ENCODE measurements at regions not wholly inside any gene's neighbourhood (a gene's known extent, or its start where the extent isn't known, plus 50 kb on each side); places are given as distances from the start of the nearest gene placed in this dataset.

DNA sequence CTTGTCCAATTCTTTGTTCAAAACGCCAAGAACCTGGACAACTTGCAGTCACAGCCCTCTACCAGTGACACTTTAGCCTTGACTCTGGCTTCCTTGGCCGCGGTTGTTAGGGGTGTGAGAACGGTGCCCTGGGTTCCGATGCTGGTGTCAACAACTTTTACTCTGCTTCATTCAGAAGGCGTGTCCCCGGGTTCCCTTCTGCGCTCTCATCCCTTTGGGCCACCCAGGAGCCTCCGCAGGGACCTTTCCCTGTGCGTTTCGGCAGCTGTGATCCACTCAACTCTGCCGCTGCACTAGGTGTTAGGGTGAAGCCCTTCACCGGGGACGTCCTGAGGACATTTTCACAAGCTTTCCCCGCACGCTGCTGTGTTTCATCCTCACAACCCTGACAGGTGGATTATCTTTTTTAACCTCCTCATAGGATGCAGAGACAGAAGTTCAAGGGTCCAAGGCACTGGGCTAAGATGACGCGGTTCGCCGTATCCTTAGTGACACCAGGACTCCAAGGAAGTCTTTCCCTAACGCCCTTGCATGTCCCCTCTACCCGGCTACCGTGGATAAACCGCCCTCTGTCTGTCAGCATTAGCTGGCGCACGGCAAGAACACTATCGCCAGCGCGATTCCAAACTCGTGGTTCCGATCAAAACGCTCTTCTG, 133.5 kb upstream of the SHH start:
- Mint-ChIP-seq H3K4me3 (no peak overlapping the region), H3K27me3 (ENCODE audit: insufficient read depth, low read depth, poor library complexity) (peaks cover 3% of the 10 kb centered on the region), H3K36me3 (ENCODE audit: low read depth) (no peaks in the 10 kb centered on the region; the same call in 2 of the 3 replicates), H3K9me3 (peaks cover 3% of the 10 kb centered on the region; the same call in 2 of the 3 replicates), H3K4me1 (peaks cover 4% of the 10 kb centered on the region; the same call in 2 of the 3 replicates), H3K27ac (no peak overlapping the region)
- no peaks in the 10 kb centered on the region for H3K4me1 ChIP-seq (ENCODE audit: insufficient read depth)
- H2AFZ ChIP-seq = no peak overlapping the region
- H3F3A ChIP-seq (replicated peaks; ENCODE audit: low read depth) = no peaks in the 10 kb centered on the region
- no peak overlapping the region for H3K4me3 ChIP-seq
- TF ChIP-seq EZH2phosphoT487 (IDR thresholded peaks at IDR 0.05; ENCODE audit: unreplicated experiment) (no peak), CREB1 (CRISPR knock-in tag; IDR thresholded peaks at IDR 0.05; ENCODE audit: low read depth) (no peak), POLR2AphosphoS5 (IDR thresholded peaks at IDR 0.05; ENCODE audit: low read depth) (no peak), ZNF331 (CRISPR knock-in tag; IDR thresholded peaks at IDR 0.05; ENCODE audit: low read depth) (no peak)
- H3K27ac ChIP-seq (ENCODE audit: low read depth) = no peak overlapping the region
- ATAC-seq (no peak), DNase-seq (ENCODE audit: low spot score) (no peak)
- no peaks in the 10 kb centered on the region for H4K20me1 ChIP-seq (replicated peaks; ENCODE audit: insufficient read depth)
- H3K4me2 ChIP-seq = no peak overlapping the region
- H3K36me3 ChIP-seq (ENCODE audit: insufficient read depth) = no peaks in the 10 kb centered on the region
- no peaks in the 10 kb centered on the region for H3K27me3 ChIP-seq (ENCODE audit: insufficient read depth)
- H3K9me2 ChIP-seq (ENCODE audit: insufficient read depth) = no peaks in the 10 kb centered on the region
- H3K79me2 ChIP-seq (replicated peaks; ENCODE audit: insufficient read depth) = no peaks in the 10 kb centered on the region

DNA sequence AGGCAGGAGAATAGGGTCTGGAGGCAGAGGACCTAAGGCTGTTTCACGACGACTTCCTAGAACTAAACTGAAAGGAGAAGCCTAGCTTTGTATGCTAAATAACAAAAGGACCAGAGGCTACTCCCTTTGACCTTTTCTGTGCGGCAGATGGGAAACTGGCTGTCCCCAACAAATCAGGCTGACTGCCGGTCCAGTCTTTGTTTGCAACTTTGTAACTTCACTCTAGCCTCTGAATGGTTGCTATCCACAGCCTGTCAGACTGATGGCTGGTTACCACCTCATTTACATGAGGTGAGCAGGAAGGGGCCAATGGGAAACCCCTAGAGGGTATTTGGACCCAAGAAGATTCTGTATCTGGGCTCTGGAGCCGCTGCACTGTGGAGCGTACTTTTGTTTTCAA, 132.6 kb upstream of the SHH start:
- no peak for DNase-seq (ENCODE audit: low spot score)
- H3K27me3 Mint-ChIP-seq (ENCODE audit: insufficient read depth, low read depth, poor library complexity) = peaks cover 3% of the 10 kb centered on the region
- no peak for TF ChIP-seq EZH2phosphoT487 (IDR thresholded peaks at IDR 0.05; ENCODE audit: unreplicated experiment)
- TF ChIP-seq CREB1 (CRISPR knock-in tag; IDR thresholded peaks at IDR 0.05; ENCODE audit: low read depth) = no peak
- TF ChIP-seq REST (IDR thresholded peaks at IDR 0.05; ENCODE audit: unreplicated experiment) = no peak
- no peak for TF ChIP-seq EZH2 (IDR thresholded peaks at IDR 0.05; ENCODE audit: low read depth, unreplicated experiment)
- no peak for TF ChIP-seq NANOG (IDR thresholded peaks at IDR 0.05; ENCODE audit: borderline replicate concordance)
- TF ChIP-seq ZNF114 (CRISPR knock-in tag; IDR thresholded peaks at IDR 0.05) = no peak
- TF ChIP-seq ZNF462 (CRISPR knock-in tag; IDR thresholded peaks at IDR 0.05) = no peak
- TF ChIP-seq ETS1 (IDR thresholded peaks at IDR 0.05) = no peak
- no peak for TF ChIP-seq JUNB (IDR thresholded peaks at IDR 0.05; ENCODE audit: unreplicated experiment)
- no peak for TF ChIP-seq POLR2AphosphoS5 (IDR thresholded peaks at IDR 0.05; ENCODE audit: low read depth)

More for the DNA sequence above, 132.6 kb upstream of the SHH start:
- ATAC-seq = peak; percentile 38; the same call in 1 of the 3 replicates
- Mint-ChIP-seq H3K36me3 (ENCODE audit: low read depth) (no peaks in the 10 kb centered on the region; the same call in 1 of the 3 replicates), H3K27ac (no peak overlapping the region), H3K9me3 (peaks cover 6% of the 10 kb centered on the region; the same call in 2 of the 3 replicates), H3K4me3 (no peak overlapping the region), H3K4me1 (peaks cover 4% of the 10 kb centered on the region; the same call in 2 of the 3 replicates)
- Histone ChIP-seq H3K4me3 (no peak overlapping the region), H3K27me3 (ENCODE audit: insufficient read depth) (no peaks in the 10 kb centered on the region), H4K20me1 (replicated peaks; ENCODE audit: insufficient read depth) (no peaks in the 10 kb centered on the region), H3K36me3 (ENCODE audit: insufficient read depth) (no peaks in the 10 kb centered on the region), H3K27ac (ENCODE audit: low read depth) (no peak overlapping the region), H2AFZ (no peak overlapping the region), H3K4me2 (no peak overlapping the region), H3K4me1 (ENCODE audit: insufficient read depth) (no peaks in the 10 kb centered on the region), H3K79me2 (replicated peaks; ENCODE audit: insufficient read depth) (no peaks in the 10 kb centered on the region), H3K9me2 (ENCODE audit: insufficient read depth) (no peaks in the 10 kb centered on the region), H3F3A (replicated peaks; ENCODE audit: low read depth) (no peaks in the 10 kb centered on the region)

Measured in GM23338 (cell line).